HEK293 (cell line): ENCODE measurements at regions not wholly inside any gene's neighbourhood (a gene's known extent, or its start where the extent isn't known, plus 50 kb on each side); places are given as distances from the start of the nearest gene placed in this dataset.

ENCODE experiments used
- CTCF ChIA-PET: fragments of 350-600 bp; formaldehyde crosslinking; extraction: SDS; loops from one replicate; lab custom pipeline; 2021; ENCODE audit warnings: antibody characterized with exemption; lab: Yijun Ruan, JAX
- POLR2A ChIA-PET: fragments of 300-600 bp; formaldehyde crosslinking; extraction: SDS; loops from one replicate; lab custom pipeline; 2020; ENCODE audit warnings: antibody characterized with exemption, inconsistent platforms; lab: Yijun Ruan, JAX
- H3K27ac ChIP-seq: fragments of 200-500 bp; sonication (Bioruptor generic); 2 replicates; pipeline ENCODE4 v1.5.1; 2014; ENCODE audit warnings: low read depth, low read length, control low read depth, inconsistent platforms; ENCODE audit errors: extremely low read depth
- H3K36me3 ChIP-seq, 2 experiments: fragments of 200-500 bp in 1 of 2; sonication (Bioruptor generic) in 1 of 2; 1 replicate in 1 of 2; 2 replicates in 1 of 2; pipeline ENCODE4 v1.5.1; 2014 to 2017; ENCODE audit warnings: inconsistent platforms in 2 of 2, low read length in 2 of 2; ENCODE audit not compliant: control insufficient read depth in 2 of 2, insufficient read depth in 1 of 2
- H3K4me1 ChIP-seq: fragments of 200-500 bp; sonication (Bioruptor generic); 2 replicates; pipeline ENCODE4 v1.5.1; 2014; ENCODE audit warnings: mild to moderate bottlenecking, low read length, inconsistent platforms; ENCODE audit not compliant: control insufficient read depth, insufficient read depth
- H3K4me3 ChIP-seq: 2 replicates; pipeline ENCODE4 v1.5.1; 2011; ENCODE audit warnings: low read depth, mild to moderate bottlenecking, control low read depth, low read length, moderate library complexity
- H3K9me3 ChIP-seq: fragments of 200-500 bp; sonication (Bioruptor generic); 2 replicates; pipeline ENCODE4 v1.5.1; 2014; ENCODE audit warnings: low read depth, low read length, inconsistent platforms; ENCODE audit not compliant: control insufficient read depth, insufficient read depth
- MZF1 ChIP-seq: fragments of 450-650 bp; formaldehyde crosslinking; IDR thresholded peaks from 2 replicates; pipeline ENCODE4 v1.5.1; 2017; ENCODE audit warnings: missing biosample characterization, missing genetic modification characterization, borderline replicate concordance
- RBAK ChIP-seq: fragments of 450-650 bp; formaldehyde crosslinking; IDR thresholded peaks from 2 replicates; pipeline ENCODE4 v1.5.1; 2016; ENCODE audit warnings: missing biosample characterization, missing genetic modification characterization
- SCRT1 ChIP-seq: fragments of 450-650 bp; formaldehyde crosslinking; IDR thresholded peaks from 2 replicates; pipeline ENCODE4 v1.5.1; 2016; ENCODE audit warnings: missing biosample characterization, missing genetic modification characterization, borderline replicate concordance
- SP2 ChIP-seq: fragments of 450-650 bp; formaldehyde crosslinking; IDR thresholded peaks from 2 replicates; pipeline ENCODE4 v1.5.1; 2016; ENCODE audit warnings: missing biosample characterization, missing genetic modification characterization
- TRIM28 ChIP-seq: IDR thresholded peaks from 2 replicates; pipeline ENCODE4 v1.6.1; 2011; ENCODE audit warnings: low read length, control low read depth, borderline replicate concordance
- ZNF10 ChIP-seq: fragments of 450-650 bp; formaldehyde crosslinking; IDR thresholded peaks from 2 replicates; pipeline ENCODE4 v1.5.1; 2017; ENCODE audit warnings: missing biosample characterization, missing genetic modification characterization
- ZNF175 ChIP-seq: fragments of 450-650 bp; formaldehyde crosslinking; IDR thresholded peaks from 2 replicates; pipeline ENCODE4 v1.5.1; 2016; ENCODE audit warnings: missing biosample characterization, missing genetic modification characterization
- ZNF202 ChIP-seq: fragments of 450-650 bp; formaldehyde crosslinking; IDR thresholded peaks from 2 replicates; pipeline ENCODE4 v1.5.1; 2016; ENCODE audit warnings: missing biosample characterization, missing genetic modification characterization, borderline replicate concordance
- ZNF214 ChIP-seq: fragments of 450-650 bp; formaldehyde crosslinking; IDR thresholded peaks from 2 replicates; pipeline ENCODE4 v1.5.1; 2017; ENCODE audit warnings: missing biosample characterization, mild to moderate bottlenecking, missing genetic modification characterization, borderline replicate concordance
- ZNF221 ChIP-seq: fragments of 450-650 bp; formaldehyde crosslinking; IDR thresholded peaks from 2 replicates; pipeline ENCODE4 v1.5.1; 2017; ENCODE audit warnings: missing biosample characterization, missing genetic modification characterization, borderline replicate concordance
- ZNF223 ChIP-seq: fragments of 450-650 bp; formaldehyde crosslinking; IDR thresholded peaks from 2 replicates; pipeline ENCODE4 v1.5.1; 2016; ENCODE audit warnings: missing biosample characterization, missing genetic modification characterization
- ZNF629 ChIP-seq: fragments of 450-650 bp; formaldehyde crosslinking; IDR thresholded peaks from 2 replicates; pipeline ENCODE4 v1.5.1; 2017; ENCODE audit warnings: missing biosample characterization, missing genetic modification characterization
- ZNF658 ChIP-seq: fragments of 450-650 bp; formaldehyde crosslinking; IDR thresholded peaks from 2 replicates; pipeline ENCODE4; 2016; ENCODE audit warnings: missing biosample characterization, missing genetic modification characterization
- ZNF664 ChIP-seq: fragments of 450-650 bp; formaldehyde crosslinking; IDR thresholded peaks from 2 replicates; pipeline ENCODE4 v1.5.1; 2016; ENCODE audit warnings: missing biosample characterization, missing genetic modification characterization
- ZNF785 ChIP-seq: fragments of 450-650 bp; formaldehyde crosslinking; IDR thresholded peaks from 2 replicates; pipeline ENCODE4 v1.5.1; 2016; ENCODE audit warnings: missing biosample characterization, missing genetic modification characterization
- ZNF837 ChIP-seq: fragments of 450-650 bp; formaldehyde crosslinking; IDR thresholded peaks from 2 replicates; pipeline ENCODE4 v1.5.1; 2016; ENCODE audit warnings: missing biosample characterization, missing genetic modification characterization
- TF ChIP-seq, protein P1 (sequence below): fragments of 450-650 bp; formaldehyde crosslinking; IDR thresholded peaks from 2 replicates; pipeline ENCODE4 v1.5.1; 2017; ENCODE audit warnings: missing biosample characterization, missing genetic modification characterization
- TF ChIP-seq, protein P2 (sequence below): fragments of 450-650 bp; formaldehyde crosslinking; IDR thresholded peaks from 2 replicates; pipeline ENCODE4 v1.5.1; 2016; ENCODE audit warnings: missing biosample characterization, missing genetic modification characterization
- TF ChIP-seq, protein P3 (sequence below): fragments of 450-650 bp; formaldehyde crosslinking; IDR thresholded peaks from 2 replicates; pipeline ENCODE4 v1.5.1; 2016; ENCODE audit warnings: missing biosample characterization, missing genetic modification characterization

DNA sequence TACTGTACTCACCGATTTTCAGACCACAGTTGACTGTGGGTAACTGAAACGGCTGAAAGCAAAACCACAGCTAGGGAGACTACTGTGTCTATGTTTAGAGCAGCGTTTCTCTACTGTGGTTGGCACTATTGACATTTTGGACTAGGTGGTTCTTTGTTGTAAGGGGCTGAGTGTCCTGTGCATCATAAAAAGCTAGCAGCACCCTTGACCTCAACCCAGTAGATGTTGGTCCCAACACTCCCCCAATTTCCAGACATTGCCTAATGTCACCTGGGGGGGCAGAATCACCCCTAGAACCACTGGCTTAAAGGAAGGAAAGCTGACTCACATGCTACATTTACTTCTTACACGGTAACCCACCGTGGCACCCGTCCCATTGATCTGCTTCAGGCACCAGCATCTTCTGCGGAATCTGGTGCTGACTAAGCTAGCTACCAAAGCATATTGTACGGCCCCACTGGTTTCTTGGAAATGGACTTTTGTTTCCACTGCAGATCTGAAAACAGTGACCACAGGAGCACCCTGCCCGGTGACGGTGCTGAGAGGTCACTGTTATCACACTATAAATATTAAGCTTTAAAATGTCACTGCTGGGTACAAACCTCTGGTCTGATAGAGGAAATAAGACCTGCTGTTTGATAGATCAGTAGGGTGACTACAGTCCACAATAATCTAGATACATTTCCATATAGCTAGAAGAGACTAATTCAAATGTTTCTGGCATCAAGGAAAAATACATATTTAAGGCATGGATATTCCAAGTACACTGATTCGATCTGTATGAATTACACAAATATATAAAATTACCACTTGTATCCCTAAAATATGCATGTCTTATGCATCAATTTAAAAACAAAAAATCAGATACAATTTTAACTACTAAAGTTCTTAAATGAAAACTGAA is 151.4 kb downstream of the HSD17B3 start:
- Histone ChIP-seq H3K4me1 (no peaks in the 10 kb centered on the region), H3K36me3 (no peaks in the 10 kb centered on the region), H3K27ac (no peak overlapping the region), H3K4me3 (no peak overlapping the region)
- CTCF ChIA-PET = interaction anchor here (0.6 to 1.8 kb wide), 3 partner anchors 82 to 1465 kb away, joined by 3 to 5 read pairs (median 3); no protein-coding TSS in a partner anchor
- TF ChIP-seq ZNF664 (tag by site-specific recombination) = no peak
- TF ChIP-seq RBAK = no peak
- TF ChIP-seq, protein P1, sequence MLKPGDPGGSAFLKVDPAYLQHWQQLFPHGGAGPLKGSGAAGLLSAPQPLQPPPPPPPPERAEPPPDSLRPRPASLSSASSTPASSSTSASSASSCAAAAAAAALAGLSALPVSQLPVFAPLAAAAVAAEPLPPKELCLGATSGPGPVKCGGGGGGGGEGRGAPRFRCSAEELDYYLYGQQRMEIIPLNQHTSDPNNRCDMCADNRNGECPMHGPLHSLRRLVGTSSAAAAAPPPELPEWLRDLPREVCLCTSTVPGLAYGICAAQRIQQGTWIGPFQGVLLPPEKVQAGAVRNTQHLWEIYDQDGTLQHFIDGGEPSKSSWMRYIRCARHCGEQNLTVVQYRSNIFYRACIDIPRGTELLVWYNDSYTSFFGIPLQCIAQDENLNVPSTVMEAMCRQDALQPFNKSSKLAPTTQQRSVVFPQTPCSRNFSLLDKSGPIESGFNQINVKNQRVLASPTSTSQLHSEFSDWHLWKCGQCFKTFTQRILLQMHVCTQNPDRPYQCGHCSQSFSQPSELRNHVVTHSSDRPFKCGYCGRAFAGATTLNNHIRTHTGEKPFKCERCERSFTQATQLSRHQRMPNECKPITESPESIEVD (tag by site-specific recombination) = no peak
- no peak for TF ChIP-seq SCRT1 (tag by site-specific recombination)
- no peak for TF ChIP-seq ZNF837 (tag by site-specific recombination)
- TF ChIP-seq ZNF214 (tag by site-specific recombination) = no peak
- no peak for TF ChIP-seq ZNF202 (tag by site-specific recombination)
- no peak for TF ChIP-seq ZNF658 (tag by site-specific recombination)
- no peak for TF ChIP-seq TRIM28
- TF ChIP-seq, protein P2, sequence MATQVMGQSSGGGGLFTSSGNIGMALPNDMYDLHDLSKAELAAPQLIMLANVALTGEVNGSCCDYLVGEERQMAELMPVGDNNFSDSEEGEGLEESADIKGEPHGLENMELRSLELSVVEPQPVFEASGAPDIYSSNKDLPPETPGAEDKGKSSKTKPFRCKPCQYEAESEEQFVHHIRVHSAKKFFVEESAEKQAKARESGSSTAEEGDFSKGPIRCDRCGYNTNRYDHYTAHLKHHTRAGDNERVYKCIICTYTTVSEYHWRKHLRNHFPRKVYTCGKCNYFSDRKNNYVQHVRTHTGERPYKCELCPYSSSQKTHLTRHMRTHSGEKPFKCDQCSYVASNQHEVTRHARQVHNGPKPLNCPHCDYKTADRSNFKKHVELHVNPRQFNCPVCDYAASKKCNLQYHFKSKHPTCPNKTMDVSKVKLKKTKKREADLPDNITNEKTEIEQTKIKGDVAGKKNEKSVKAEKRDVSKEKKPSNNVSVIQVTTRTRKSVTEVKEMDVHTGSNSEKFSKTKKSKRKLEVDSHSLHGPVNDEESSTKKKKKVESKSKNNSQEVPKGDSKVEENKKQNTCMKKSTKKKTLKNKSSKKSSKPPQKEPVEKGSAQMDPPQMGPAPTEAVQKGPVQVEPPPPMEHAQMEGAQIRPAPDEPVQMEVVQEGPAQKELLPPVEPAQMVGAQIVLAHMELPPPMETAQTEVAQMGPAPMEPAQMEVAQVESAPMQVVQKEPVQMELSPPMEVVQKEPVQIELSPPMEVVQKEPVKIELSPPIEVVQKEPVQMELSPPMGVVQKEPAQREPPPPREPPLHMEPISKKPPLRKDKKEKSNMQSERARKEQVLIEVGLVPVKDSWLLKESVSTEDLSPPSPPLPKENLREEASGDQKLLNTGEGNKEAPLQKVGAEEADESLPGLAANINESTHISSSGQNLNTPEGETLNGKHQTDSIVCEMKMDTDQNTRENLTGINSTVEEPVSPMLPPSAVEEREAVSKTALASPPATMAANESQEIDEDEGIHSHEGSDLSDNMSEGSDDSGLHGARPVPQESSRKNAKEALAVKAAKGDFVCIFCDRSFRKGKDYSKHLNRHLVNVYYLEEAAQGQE (tag by site-specific recombination) = no peak
- no peak for TF ChIP-seq ZNF223 (tag by site-specific recombination)
- no peak for TF ChIP-seq ZNF10
- TF ChIP-seq, protein P3, sequence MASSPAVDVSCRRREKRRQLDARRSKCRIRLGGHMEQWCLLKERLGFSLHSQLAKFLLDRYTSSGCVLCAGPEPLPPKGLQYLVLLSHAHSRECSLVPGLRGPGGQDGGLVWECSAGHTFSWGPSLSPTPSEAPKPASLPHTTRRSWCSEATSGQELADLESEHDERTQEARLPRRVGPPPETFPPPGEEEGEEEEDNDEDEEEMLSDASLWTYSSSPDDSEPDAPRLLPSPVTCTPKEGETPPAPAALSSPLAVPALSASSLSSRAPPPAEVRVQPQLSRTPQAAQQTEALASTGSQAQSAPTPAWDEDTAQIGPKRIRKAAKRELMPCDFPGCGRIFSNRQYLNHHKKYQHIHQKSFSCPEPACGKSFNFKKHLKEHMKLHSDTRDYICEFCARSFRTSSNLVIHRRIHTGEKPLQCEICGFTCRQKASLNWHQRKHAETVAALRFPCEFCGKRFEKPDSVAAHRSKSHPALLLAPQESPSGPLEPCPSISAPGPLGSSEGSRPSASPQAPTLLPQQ (tag by site-specific recombination) = no peak
- no peak for TF ChIP-seq ZNF221
- no peak for TF ChIP-seq ZNF175 (tag by site-specific recombination)
- TF ChIP-seq ZNF785 (tag by site-specific recombination) = no peak
- no peak for TF ChIP-seq ZNF629
- TF ChIP-seq MZF1 (tag by site-specific recombination) = no peak
- TF ChIP-seq SP2 = no peak
- TF ChIP-seq, all 188 proteins: peak for 0
- H3K9me3 ChIP-seq = no peaks in the 10 kb centered on the region
- POLR2A ChIA-PET = interaction anchor here (0.6 kb wide), 1 partner anchor 167 kb away, joined by 4 read pairs; no protein-coding TSS in a partner anchor
